Retinal pigment epithelial cell (primary cell): ENCODE measurements at regions not wholly inside any gene's neighbourhood (a gene's known extent, or its start where the extent isn't known, plus 50 kb on each side); places are given as distances from the start of the nearest gene placed in this dataset.

Source experiments
- DNase-seq: peaks from one replicate; pipeline ENCODE4 v3.0.0-alpha.2; 2010; ENCODE audit warnings: low read depth
- H3K4me3 ChIP-seq: 2 replicates; pipeline ENCODE4 v1.5.1; 2011; ENCODE audit warnings: mild to moderate bottlenecking, low read length, control low read depth, moderate library complexity
- TF ChIP-seq, protein P1 (sequence below): conservative IDR thresholded peaks from 2 replicates; pipeline ENCODE4 v1.5.1; 2011; ENCODE audit warnings: low read depth, low read length, control low read depth, inconsistent platforms

DNA sequence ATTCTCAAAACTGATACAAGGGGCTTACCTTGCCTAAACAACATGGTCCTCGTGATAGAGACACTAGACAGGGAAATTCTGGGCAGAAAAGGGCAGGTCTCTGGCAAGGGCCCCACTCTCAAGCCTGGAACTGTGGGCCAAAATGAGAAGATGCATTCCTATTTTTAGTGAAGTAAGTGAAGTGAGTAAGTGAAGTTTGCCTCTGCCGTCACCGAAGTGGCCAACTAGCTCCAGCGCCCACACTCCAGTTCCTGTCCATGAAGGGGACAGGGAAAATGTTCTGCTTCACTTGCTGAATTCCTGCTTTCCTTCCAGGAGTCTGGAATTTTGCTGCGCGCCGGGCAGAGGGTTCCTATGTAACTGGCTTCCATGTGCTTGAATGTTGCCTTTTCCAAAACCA is 1035.6 kb upstream of the TMEM132C start:
- no peak overlapping the region for H3K4me3 ChIP-seq
- no peak for DNase-seq
- TF ChIP-seq, protein P1, sequence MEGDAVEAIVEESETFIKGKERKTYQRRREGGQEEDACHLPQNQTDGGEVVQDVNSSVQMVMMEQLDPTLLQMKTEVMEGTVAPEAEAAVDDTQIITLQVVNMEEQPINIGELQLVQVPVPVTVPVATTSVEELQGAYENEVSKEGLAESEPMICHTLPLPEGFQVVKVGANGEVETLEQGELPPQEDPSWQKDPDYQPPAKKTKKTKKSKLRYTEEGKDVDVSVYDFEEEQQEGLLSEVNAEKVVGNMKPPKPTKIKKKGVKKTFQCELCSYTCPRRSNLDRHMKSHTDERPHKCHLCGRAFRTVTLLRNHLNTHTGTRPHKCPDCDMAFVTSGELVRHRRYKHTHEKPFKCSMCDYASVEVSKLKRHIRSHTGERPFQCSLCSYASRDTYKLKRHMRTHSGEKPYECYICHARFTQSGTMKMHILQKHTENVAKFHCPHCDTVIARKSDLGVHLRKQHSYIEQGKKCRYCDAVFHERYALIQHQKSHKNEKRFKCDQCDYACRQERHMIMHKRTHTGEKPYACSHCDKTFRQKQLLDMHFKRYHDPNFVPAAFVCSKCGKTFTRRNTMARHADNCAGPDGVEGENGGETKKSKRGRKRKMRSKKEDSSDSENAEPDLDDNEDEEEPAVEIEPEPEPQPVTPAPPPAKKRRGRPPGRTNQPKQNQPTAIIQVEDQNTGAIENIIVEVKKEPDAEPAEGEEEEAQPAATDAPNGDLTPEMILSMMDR = no peak

DNA sequence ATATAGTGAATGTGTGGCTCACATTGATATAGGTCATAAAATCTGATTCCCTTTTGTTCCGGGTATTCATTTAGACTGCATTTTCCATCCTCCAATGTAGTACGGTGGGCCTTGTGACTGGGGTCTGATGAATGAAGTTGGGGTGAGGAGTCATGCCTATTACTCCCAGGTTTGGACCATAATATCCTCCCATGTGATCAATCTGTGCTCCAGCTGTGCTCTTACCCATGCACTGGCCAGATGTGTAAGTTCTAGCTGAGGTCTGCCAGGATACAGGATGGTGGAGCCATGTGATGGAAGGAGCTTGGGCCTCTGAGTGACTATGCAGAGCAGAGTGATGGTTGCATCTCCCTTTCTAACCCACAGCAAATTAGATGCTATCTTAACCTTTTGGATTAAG is 1034.0 kb upstream of the TMEM132C start:
- no peak for DNase-seq
- TF ChIP-seq, protein P1 = no peak

DNA sequence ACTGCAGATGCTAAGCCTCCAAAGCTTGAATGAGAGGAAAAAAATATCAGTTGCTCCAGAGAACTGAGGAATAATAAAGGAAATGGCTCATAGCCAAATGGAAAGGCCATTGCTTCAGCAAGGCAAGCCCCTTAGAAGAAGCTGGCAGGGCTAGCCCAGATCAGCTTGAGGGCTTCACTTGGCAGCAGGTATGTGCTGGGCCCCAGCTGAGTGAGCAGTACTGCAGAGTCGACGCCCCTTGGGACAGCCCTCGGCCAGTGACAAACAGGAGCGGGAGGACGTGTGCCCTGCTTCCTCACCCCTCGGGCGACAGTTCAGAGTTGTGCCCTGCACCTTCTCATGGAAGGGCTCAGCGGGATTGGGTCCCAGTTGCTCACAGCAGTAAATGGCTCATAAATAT is 1031.2 kb upstream of the TMEM132C start:
- H3K4me3 ChIP-seq = no peak overlapping the region
- DNase-seq = no peak
- TF ChIP-seq, protein P1 = no peak

More for the DNA sequence above, 1034.0 kb upstream of the TMEM132C start:
- H3K4me3 ChIP-seq = no peak overlapping the region

- no peak overlapping the region for H3K4me3 ChIP-seq
- TF ChIP-seq, protein P1 = no peak
- DNase-seq = no peak
Measured at GRCh38 chr12:127236491-127236890, 1030.5 kb upstream of the TMEM132C start.

DNA sequence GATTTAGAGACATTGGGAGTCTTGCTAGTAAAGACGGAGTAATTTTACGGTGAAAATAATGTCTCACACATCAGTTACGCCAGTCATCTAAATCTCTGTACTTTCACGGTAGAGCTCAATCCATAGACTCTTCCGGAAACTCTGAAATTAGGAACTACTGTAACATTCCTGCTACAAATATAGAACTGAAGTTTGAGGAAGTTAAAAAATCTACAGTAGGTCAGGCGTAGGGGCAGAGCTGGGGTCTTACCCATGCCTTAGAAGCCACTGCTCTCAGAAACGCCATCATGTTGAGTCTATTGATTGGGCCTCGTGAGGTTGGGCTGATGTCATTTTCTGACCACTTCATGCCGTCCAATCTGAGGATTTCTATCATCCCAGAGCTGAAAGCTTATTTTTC is 1029.8 kb upstream of the TMEM132C start:
- TF ChIP-seq, protein P1 = no peak
- H3K4me3 ChIP-seq = no peak overlapping the region
- no peak for DNase-seq

DNA sequence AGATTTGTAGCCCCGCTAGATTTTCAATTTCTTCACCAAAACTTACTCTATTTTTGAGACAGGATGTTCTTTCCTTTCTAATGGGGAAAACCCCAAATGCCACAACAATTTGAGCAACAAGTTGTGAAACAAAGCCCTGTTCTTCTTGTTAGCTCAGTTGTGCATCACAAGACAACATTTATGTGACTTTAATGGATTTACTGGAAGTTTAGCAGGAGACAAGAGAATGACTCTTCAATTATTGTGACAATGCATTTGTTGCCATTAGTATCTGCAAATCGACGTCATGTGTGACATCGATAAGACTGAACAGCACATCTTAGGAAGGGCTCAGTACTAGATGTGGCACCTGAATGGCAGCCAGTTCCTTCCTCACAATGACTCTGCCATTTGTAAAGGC is 1028.9 kb upstream of the TMEM132C start:
- TF ChIP-seq, protein P1 = no peak
- H3K4me3 ChIP-seq = no peak overlapping the region
- no peak for DNase-seq

GRCh38 chr12:127239781-127240180 is 1027.2 kb upstream of the TMEM132C start:
- no peak for DNase-seq
- TF ChIP-seq, protein P1 = no peak
- no peak overlapping the region for H3K4me3 ChIP-seq
